ENCODE measurements at regions not wholly inside any gene's neighbourhood (a gene's known extent, or its start where the extent isn't known, plus 50 kb on each side); places are given as distances from the start of the nearest gene placed in this dataset.

- RAD21 ChIA-PET (ENCODE audit: low non-redundant PET in 1 of 2, low total read pairs in 2 of 2, uncharacterized antibody in 2 of 2, unreplicated experiment in 2 of 2) = no interaction called here
- Histone ChIP-seq H3K9me2 (ENCODE audit: insufficient read depth) (no peaks in the 10 kb centered on the region), H3K9me3 (ENCODE audit: control insufficient read depth in 1 of 2, insufficient read depth in 1 of 2, low read depth in 1 of 2, low read length in 2 of 2) (no peaks in the 10 kb centered on the region), H3K4me1 (ENCODE audit: control insufficient read depth in 1 of 2, insufficient read depth in 2 of 2, low read length in 2 of 2) (no peaks in the 10 kb centered on the region), H2AFZ (ENCODE audit: low read depth, low read length, poor library complexity, severe bottlenecking) (no peak overlapping the region), H3K36me3 (ENCODE audit: control insufficient read depth in 1 of 2, insufficient read depth in 2 of 2, low read length in 2 of 2) (no peaks in the 10 kb centered on the region), H3K79me2 (ENCODE audit: insufficient read depth, low read length) (no peaks in the 10 kb centered on the region), H3K4me3 (replicated peaks in 1 of 2; ENCODE audit: low read depth in 1 of 2, low read length in 2 of 2) (no peak overlapping the region), H3K27me3 (ENCODE audit: insufficient read depth, low read length) (no peaks in the 10 kb centered on the region), H3K9ac (ENCODE audit: low read length) (no peak overlapping the region), H4K20me1 (ENCODE audit: insufficient read depth) (no peaks in the 10 kb centered on the region), H3K4me2 (ENCODE audit: low read length) (no peak overlapping the region), H3K27ac (ENCODE audit: low read depth, low read length) (no peak overlapping the region)
- BruUV-seq (replicated peaks) = no TSS peak
- CTCF ChIA-PET = no interaction called here
- no peak for DNase-seq (ENCODE audit: low read depth, low spot score)
- POLR2A ChIA-PET = no interaction called here
- ATAC-seq = no peak
- intact Hi-C loops (cut with micrococcal nuclease) = no loop called here
- no peak for TF ChIP-seq CBX3 (IDR thresholded peaks at IDR 0.05; ENCODE audit: low read depth)
- no peak for TF ChIP-seq ZFX (IDR thresholded peaks at IDR 0.05)
- TF ChIP-seq TCF7L2 (IDR thresholded peaks at IDR 0.05; ENCODE audit: borderline replicate concordance, extremely low read depth, insufficient read depth, insufficient read length) = no peak
- TF ChIP-seq FOSL1 (IDR thresholded peaks at IDR 0.05; ENCODE audit: low read depth) = no peak
- TF ChIP-seq REST (IDR thresholded peaks at IDR 0.05; ENCODE audit: low read depth) = no peak
- no peak for TF ChIP-seq ELF1 (IDR thresholded peaks at IDR 0.05; ENCODE audit: borderline replicate concordance, low read depth)
- TF ChIP-seq MAX (IDR thresholded peaks at IDR 0.05) = no peak
- no peak for TF ChIP-seq YY1 (IDR thresholded peaks at IDR 0.05; ENCODE audit: extremely low read depth, insufficient replicate concordance, low read depth, low read length)
- TF ChIP-seq, protein P1, sequence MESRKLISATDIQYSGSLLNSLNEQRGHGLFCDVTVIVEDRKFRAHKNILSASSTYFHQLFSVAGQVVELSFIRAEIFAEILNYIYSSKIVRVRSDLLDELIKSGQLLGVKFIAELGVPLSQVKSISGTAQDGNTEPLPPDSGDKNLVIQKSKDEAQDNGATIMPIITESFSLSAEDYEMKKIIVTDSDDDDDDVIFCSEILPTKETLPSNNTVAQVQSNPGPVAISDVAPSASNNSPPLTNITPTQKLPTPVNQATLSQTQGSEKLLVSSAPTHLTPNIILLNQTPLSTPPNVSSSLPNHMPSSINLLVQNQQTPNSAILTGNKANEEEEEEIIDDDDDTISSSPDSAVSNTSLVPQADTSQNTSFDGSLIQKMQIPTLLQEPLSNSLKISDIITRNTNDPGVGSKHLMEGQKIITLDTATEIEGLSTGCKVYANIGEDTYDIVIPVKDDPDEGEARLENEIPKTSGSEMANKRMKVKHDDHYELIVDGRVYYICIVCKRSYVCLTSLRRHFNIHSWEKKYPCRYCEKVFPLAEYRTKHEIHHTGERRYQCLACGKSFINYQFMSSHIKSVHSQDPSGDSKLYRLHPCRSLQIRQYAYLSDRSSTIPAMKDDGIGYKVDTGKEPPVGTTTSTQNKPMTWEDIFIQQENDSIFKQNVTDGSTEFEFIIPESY (IDR thresholded peaks at IDR 0.05; ENCODE audit: extremely low read depth, insufficient replicate concordance, low read length) = no peak
- TF ChIP-seq EZH2phosphoT487 (IDR thresholded peaks at IDR 0.05; ENCODE audit: borderline replicate concordance) = no peak
- TF ChIP-seq CEBPB (IDR thresholded peaks at IDR 0.05; ENCODE audit: low read depth) = no peak
- TF ChIP-seq SRF (IDR thresholded peaks at IDR 0.05; ENCODE audit: low read depth) = no peak
- TF ChIP-seq ZNF274 (IDR thresholded peaks at IDR 0.05; ENCODE audit: low read depth, low read length) = no peak
- TF ChIP-seq POLR2A (IDR thresholded peaks at IDR 0.05; ENCODE audit: borderline replicate concordance, extremely low read depth, insufficient read depth, insufficient read length) = no peak
- TF ChIP-seq SP1 (IDR thresholded peaks at IDR 0.05; ENCODE audit: low read depth) = no peak
- TF ChIP-seq SIN3A (IDR thresholded peaks at IDR 0.05; ENCODE audit: low read depth) = no peak
- no peak for TF ChIP-seq JUND (IDR thresholded peaks at IDR 0.05)
- no peak for TF ChIP-seq EGR1 (IDR thresholded peaks at IDR 0.05; ENCODE audit: low read depth)
- TF ChIP-seq, protein P2, sequence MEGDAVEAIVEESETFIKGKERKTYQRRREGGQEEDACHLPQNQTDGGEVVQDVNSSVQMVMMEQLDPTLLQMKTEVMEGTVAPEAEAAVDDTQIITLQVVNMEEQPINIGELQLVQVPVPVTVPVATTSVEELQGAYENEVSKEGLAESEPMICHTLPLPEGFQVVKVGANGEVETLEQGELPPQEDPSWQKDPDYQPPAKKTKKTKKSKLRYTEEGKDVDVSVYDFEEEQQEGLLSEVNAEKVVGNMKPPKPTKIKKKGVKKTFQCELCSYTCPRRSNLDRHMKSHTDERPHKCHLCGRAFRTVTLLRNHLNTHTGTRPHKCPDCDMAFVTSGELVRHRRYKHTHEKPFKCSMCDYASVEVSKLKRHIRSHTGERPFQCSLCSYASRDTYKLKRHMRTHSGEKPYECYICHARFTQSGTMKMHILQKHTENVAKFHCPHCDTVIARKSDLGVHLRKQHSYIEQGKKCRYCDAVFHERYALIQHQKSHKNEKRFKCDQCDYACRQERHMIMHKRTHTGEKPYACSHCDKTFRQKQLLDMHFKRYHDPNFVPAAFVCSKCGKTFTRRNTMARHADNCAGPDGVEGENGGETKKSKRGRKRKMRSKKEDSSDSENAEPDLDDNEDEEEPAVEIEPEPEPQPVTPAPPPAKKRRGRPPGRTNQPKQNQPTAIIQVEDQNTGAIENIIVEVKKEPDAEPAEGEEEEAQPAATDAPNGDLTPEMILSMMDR (IDR thresholded peaks at IDR 0.05 in 2 of 3, conservative IDR thresholded peaks at IDR 0.05 in 1 of 3; ENCODE audit: borderline replicate concordance in 1 of 3, insufficient read depth in 1 of 3, low read depth in 2 of 3, low read length in 2 of 3) = no peak
Observed at GRCh38 chr6:14828201-14828611, 417.7 kb upstream of the JARID2 start.

All from HCT116 (cell line).